Thyroid gland (tissue), 4 donors: ENCODE measurements at regions not wholly inside any gene's neighbourhood (a gene's known extent, or its start where the extent isn't known, plus 50 kb on each side); places are given as distances from the start of the nearest gene placed in this dataset.

Experiments
- DNase-seq, 2 donors: peaks; one replicate each; pipeline ENCODE4 v3.0.0-alpha.2; 2019
- H3K27ac ChIP-seq, 3 donors: fragments of 200-600 bp; sonication (generic); 1 replicate in 2 of 3; 2 replicates in 1 of 3; pipeline ENCODE4 v1.5.1; 2016 to 2019; ENCODE audit warnings: mild to moderate bottlenecking in 1 of 3, moderate library complexity in 1 of 3
- H3K27me3 ChIP-seq: fragments of 200-600 bp; sonication (generic); one replicate; pipeline ENCODE4 v1.5.1; 2019
- H3K36me3 ChIP-seq, 2 donors: fragments of 200-600 bp; sonication (generic); one replicate each; pipeline ENCODE4 v1.5.1; 2016 to 2019
- H3K4me1 ChIP-seq, 2 donors: fragments of 200-600 bp; sonication (generic); one replicate each; pipeline ENCODE4 v1.5.1; 2017 to 2019
- H3K4me3 ChIP-seq, 3 donors: fragments of 200-600 bp; sonication (generic); replicated peaks in 1 of 3; 1 replicate in 2 of 3; 2 replicates in 1 of 3; pipeline ENCODE4 v1.5.1; 2016; ENCODE audit warnings: mild to moderate bottlenecking in 1 of 3
- H3K9me3 ChIP-seq: fragments of 200-600 bp; sonication (generic); one replicate; pipeline ENCODE4 v1.5.1; 2017
- CTCF ChIP-seq, 6 experiments: fragments of 200-600 bp in 3 of 6; fragments of 450-650 bp in 3 of 6; sonication (generic) in 3 of 6; IDR thresholded peaks; one replicate each; pipeline ENCODE4 v1.5.1; 2016 to 2019; ENCODE audit warnings: antibody characterized with exemption in 6 of 6, mild to moderate bottlenecking in 2 of 6, inconsistent platforms in 1 of 6, moderate library complexity in 1 of 6
- POLR2A ChIP-seq, 2 donors: fragments of 450-650 bp; IDR thresholded peaks; one replicate each; pipeline ENCODE4 v1.6.1; 2017; ENCODE audit warnings: antibody characterized with exemption in 2 of 2, mild to moderate bottlenecking in 2 of 2, moderate library complexity in 1 of 2
- WGBS, 2 donors: methylation state at CpG; one replicate each; pipeline ENCODE4 v1.1.5; 2017; 5-methylcytosine and 5-hydroxymethylcytosine counted together
- intact Hi-C: fragments of 100-400 bp; cut with DNase I; formaldehyde crosslinking; loops from one replicate; pipeline ENCODE4 v1.15.1; 2023

- H3K4me3 ChIP-seq, result no peak overlapping the region
- TF ChIP-seq POLR2A (IDR thresholded peaks at IDR 0.05), result no peak
- no peak for TF ChIP-seq CTCF (IDR thresholded peaks at IDR 0.05)
- DNase-seq, result no peak
- H3K27ac ChIP-seq, result no peak overlapping the region
- no peaks in the 10 kb centered on the region for H3K27me3 ChIP-seq
- no peaks in the 10 kb centered on the region for H3K4me1 ChIP-seq
- no peaks in the 10 kb centered on the region for H3K36me3 ChIP-seq
- H3K9me3 ChIP-seq, result no peaks in the 10 kb centered on the region
- 76 to 80% methylated on average over 2 of the region's 2 CpGs for whole genome bisulfite sequencing, 2 donors
- intact Hi-C loops, result no loop called here
Observed at GRCh38 chr4:29151584-29151983, 1568.6 kb upstream of the PCDH7 start.

GRCh38 chr4:29153642-29154041, 1566.5 kb upstream of the PCDH7 start:
- 62 to 69% methylated on average over 3 of the region's 3 CpGs for WGBS, 2 donors
- TF ChIP-seq POLR2A (IDR thresholded peaks at IDR 0.05) (no peak), CTCF (IDR thresholded peaks at IDR 0.05) (no peak)
- Histone ChIP-seq H3K4me1 (no peaks in the 10 kb centered on the region), H3K4me3 (no peak overlapping the region), H3K27ac (no peak overlapping the region), H3K36me3 (no peaks in the 10 kb centered on the region), H3K9me3 (no peaks in the 10 kb centered on the region), H3K27me3 (no peaks in the 10 kb centered on the region)
- intact Hi-C loops, result no loop called here
- no peak for DNase-seq

GRCh38 chr4:29175291-29175690, 1544.9 kb upstream of the PCDH7 start:
- no peaks in the 10 kb centered on the region for H3K36me3 ChIP-seq
- no peak overlapping the region for H3K27ac ChIP-seq
- no peaks in the 10 kb centered on the region for H3K27me3 ChIP-seq
- DNase-seq, result no peak
- no peak overlapping the region for H3K4me3 ChIP-seq
- intact Hi-C loops, result no loop called here
- H3K9me3 ChIP-seq, result no peaks in the 10 kb centered on the region
- H3K4me1 ChIP-seq, result no peaks in the 10 kb centered on the region
- TF ChIP-seq POLR2A (IDR thresholded peaks at IDR 0.05) (no peak), CTCF (IDR thresholded peaks at IDR 0.05) (no peak)
- WGBS, 2 donors, result 85 to 87% methylated on average over 1 of the region's 1 CpG

- Histone ChIP-seq H3K9me3 (no peaks in the 10 kb centered on the region), H3K4me3 (no peak overlapping the region), H3K27ac (no peak overlapping the region), H3K4me1 (no peaks in the 10 kb centered on the region), H3K36me3 (no peaks in the 10 kb centered on the region), H3K27me3 (no peaks in the 10 kb centered on the region)
- TF ChIP-seq POLR2A (IDR thresholded peaks at IDR 0.05), result no peak
- no peak for TF ChIP-seq CTCF (IDR thresholded peaks at IDR 0.05)
- intact Hi-C loops, result no loop called here
- WGBS, 2 donors, result 80 to 88% methylated on average over 2 of the region's 2 CpGs
- no peak for DNase-seq
Observed at GRCh38 chr4:29199025-29199424, 1521.1 kb upstream of the PCDH7 start.

- H3K27ac ChIP-seq, result no peak overlapping the region
- H3K27me3 ChIP-seq, result no peaks in the 10 kb centered on the region
- no peaks in the 10 kb centered on the region for H3K9me3 ChIP-seq
- DNase-seq, result no peak
- H3K4me3 ChIP-seq, result no peak overlapping the region
- no peak for TF ChIP-seq POLR2A (IDR thresholded peaks at IDR 0.05)
- no peak for TF ChIP-seq CTCF (IDR thresholded peaks at IDR 0.05)
- no peaks in the 10 kb centered on the region for H3K36me3 ChIP-seq
- intact Hi-C loops, result no loop called here
- no peaks in the 10 kb centered on the region for H3K4me1 ChIP-seq
- WGBS, 2 donors, result 77 to 82% methylated on average over 4 of the region's 4 CpGs
Observed at GRCh38 chr4:29199485-29199884, 1520.7 kb upstream of the PCDH7 start.
